GM18505 (cell line): ENCODE measurements at regions not wholly inside any gene's neighbourhood (a gene's known extent, or its start where the extent isn't known, plus 50 kb on each side); places are given as distances from the start of the nearest gene placed in this dataset.

ENCODE experiments used
- ATAC-seq: cut with Tn5 transposase; IDR thresholded peaks from one replicate; pipeline ENCODE4 v1.9.1; 2021; ENCODE audit not compliant: unreplicated experiment
- POLR2A ChIP-seq: IDR thresholded peaks from 4 replicates; pipeline ENCODE4 v1.6.1; 2011; ENCODE audit warnings: borderline replicate concordance; ENCODE audit not compliant: insufficient read depth, insufficient read length; ENCODE audit errors: extremely low read depth

DNA sequence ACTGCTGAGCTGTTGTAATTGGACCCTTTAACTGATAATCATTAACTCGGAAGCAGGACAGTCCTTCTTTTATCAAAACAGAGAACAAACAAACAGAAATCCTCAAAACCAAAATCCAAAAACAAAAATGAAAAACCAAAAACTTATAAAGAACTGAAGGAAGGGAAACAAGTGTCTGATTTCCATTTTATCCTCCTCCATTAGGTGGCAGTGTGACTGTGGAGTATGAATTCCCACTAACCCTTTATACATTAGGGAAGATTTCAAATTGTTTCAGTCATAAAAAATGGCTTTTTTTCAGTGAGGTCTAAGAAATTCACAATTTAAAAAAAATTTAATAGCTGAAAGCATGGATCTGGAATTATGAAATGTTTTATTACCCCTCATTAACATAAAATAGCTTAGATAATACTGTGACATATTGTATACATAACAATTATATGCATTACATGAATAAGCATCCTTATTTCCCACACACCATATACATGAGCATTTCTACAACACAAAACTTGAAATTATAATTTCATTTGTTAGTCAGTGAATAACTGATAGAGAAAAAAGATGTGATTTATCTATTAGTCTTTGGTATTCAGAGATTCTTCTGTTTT lies 1074.3 kb upstream of the PCDH9 start:
- ATAC-seq: no peak
- no peak for TF ChIP-seq POLR2A

- no peak for ATAC-seq
- TF ChIP-seq POLR2A: no peak
Measured at GRCh38 chr13:68293631-68294030, 1063.5 kb upstream of the PCDH9 start.

GRCh38 chr13:68292601-68293000 lies 1062.5 kb upstream of the PCDH9 start:
- no peak for ATAC-seq

GRCh38 chr13:68291595-68291994 lies 1061.5 kb upstream of the PCDH9 start:
- TF ChIP-seq POLR2A: no peak

More at GRCh38 chr13:68292601-68293000, 1062.5 kb upstream of the PCDH9 start:
- no peak for TF ChIP-seq POLR2A

GRCh38 chr13:68275758-68276157 lies 1045.6 kb upstream of the PCDH9 start:
- no peak for ATAC-seq
- no peak for TF ChIP-seq POLR2A

More at GRCh38 chr13:68291595-68291994, 1061.5 kb upstream of the PCDH9 start:
- ATAC-seq: no peak

DNA sequence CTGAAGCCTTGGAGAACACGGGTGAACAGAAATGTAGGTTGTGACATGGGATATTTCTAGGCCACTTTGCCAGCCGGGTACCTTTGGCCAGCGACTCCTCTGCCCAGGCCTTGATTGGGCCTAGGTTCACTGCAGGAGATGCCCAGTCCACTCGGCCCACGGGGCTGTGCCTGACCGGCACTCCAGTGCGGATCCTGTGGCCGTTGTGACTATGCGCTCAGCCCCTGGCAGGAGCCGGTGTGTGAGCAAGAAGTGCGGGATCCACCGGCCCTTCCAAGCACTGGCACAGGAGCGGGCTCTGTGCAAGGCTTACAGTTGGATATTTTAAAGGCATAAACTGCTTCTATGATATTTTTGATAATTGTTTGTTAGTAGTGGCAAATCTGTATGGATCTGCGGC lies 1042.5 kb upstream of the PCDH9 start:
- no peak for TF ChIP-seq POLR2A
- ATAC-seq: no peak

- TF ChIP-seq POLR2A: no peak
- no peak for ATAC-seq
Measured at GRCh38 chr13:68264692-68265091, 1034.6 kb upstream of the PCDH9 start.

GRCh38 chr13:68261105-68261504 lies 1031.0 kb upstream of the PCDH9 start:
- ATAC-seq: no peak

DNA sequence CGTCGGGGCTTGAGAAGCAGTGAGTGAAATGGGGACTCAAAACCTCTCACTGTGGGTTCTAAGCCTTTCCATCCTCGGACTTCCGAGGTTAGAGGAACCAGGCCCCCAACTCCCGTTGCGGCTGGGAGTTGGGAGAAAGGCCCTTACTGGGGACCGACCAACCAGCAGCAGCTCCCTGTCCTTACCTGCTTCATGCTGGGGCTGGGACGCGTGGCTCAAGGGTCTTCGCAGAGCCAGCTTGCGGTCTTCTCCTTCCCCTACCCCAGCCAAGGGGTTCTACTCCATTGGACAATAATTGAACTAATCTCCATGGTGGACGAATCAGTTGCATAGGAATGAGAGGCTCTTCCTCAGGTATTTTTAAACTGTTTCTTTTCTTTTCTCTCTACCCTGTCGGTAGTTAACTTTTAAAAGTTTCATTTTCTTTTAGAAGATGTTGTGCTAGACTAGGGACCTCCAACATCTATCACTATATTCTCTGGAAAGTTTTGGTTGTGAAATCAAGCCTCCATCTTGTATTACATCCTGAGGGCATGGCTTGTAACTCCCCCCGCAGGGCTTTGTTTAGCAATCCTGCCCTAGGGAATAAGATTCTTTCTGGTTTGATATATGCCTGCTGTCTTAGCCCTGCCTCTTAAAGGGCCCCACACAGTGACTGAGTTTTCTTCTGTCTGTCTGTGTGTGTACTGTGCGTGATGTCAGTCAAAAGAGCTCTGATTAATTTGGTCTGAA lies 1027.1 kb upstream of the PCDH9 start:
- ATAC-seq: no peak
- TF ChIP-seq POLR2A: no peak

More at GRCh38 chr13:68261105-68261504, 1031.0 kb upstream of the PCDH9 start:
- TF ChIP-seq POLR2A: no peak

DNA sequence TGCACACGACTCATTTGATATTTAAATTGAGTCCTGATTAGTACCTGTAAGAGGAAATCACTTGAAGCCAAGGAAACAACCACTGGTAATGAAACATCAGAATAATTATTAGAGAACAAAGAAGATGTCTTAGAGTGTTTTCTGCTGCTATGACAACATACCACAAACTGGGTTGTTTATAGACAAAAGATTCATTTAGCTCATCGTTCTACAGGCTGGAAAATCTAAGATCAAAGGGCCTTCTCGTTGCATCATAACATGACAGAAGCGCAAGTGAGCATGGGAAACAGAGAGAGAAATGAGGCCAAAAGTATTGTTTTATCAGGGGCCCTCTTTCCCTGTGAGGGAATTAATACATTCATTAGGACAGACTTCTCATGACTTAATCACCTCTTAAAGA lies 1024.0 kb upstream of the PCDH9 start:
- no peak for TF ChIP-seq POLR2A
- ATAC-seq: no peak

DNA sequence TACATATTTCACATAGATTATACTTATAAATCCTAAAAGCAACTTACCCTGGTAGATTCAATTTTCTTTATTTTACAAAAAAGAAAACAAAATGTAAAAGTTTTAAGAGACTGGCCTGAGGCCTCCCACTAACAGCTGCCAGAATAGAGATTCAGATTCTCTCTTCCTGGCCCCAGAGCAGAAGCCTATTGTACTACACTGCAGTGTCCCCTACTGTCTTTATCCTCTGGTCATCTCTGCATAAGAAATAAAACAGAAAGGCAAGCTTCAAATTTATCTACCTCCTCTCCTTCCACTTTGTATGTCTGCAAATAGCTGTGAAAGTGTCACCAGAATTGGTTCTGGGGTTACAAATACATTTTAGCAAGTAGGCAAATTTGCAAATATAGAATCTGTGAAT lies 1004.1 kb upstream of the PCDH9 start:
- ATAC-seq: no peak
- TF ChIP-seq POLR2A: no peak

DNA sequence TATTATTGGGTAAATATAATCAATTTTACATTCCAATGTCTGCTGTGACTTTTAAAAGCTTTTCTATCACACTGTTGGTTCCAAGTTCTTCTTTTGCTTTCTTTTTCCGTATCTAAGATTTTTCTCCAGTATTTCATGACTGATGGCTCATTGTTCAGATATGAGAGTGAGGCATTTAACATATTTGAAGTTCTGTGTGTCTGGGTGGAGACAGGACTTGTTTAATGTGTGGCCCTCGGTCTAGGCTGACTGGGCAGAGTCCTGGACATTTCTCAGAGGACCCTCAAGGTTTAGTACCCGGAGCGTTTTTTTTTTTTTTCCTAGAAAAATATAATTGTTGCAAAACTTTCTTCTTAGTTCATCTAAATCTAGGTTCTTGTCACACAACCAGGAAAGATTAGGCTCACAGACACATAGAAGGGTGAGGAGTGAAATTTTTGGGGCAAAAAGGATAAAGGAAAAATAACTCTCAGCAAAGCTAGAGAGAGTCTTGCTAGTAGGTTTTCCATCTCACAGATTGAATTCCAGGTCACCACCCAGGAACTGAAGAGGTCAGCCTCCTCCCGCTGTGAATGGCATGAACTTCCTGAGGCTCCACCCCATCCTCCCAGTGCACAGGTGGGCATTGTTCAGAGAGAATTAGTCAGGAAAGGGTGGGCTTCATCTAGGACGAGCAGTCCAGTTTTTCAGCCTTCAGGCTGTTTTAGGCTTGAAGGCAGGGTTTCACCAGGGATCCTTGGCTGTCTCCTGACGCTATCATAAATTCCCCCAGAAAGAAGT lies 1002.4 kb upstream of the PCDH9 start:
- TF ChIP-seq POLR2A: no peak
- ATAC-seq: no peak

GRCh38 chr13:68214691-68215415 lies 984.7 kb upstream of the PCDH9 start:
- no peak for ATAC-seq
- TF ChIP-seq POLR2A: no peak
